ENCODE measurements at regions not wholly inside any gene's neighbourhood (a gene's known extent, or its start where the extent isn't known, plus 50 kb on each side); places are given as distances from the start of the nearest gene placed in this dataset.

- Histone ChIP-seq H2AFZ (ENCODE audit: low read depth, low read length) (no peak overlapping the region), H3K27me3 (ENCODE audit: control insufficient read depth in 2 of 2, insufficient read depth in 2 of 2, low read length in 2 of 2) (no peaks in the 10 kb centered on the region), H3K9me1 (replicated peaks; ENCODE audit: control insufficient read depth, extremely low read depth, insufficient read depth, low read length) (no peaks in the 10 kb centered on the region), H3K36me3 (ENCODE audit: control insufficient read depth in 2 of 2, extremely low read depth in 1 of 2, insufficient read depth in 2 of 2, low read length in 2 of 2) (no peaks in the 10 kb centered on the region), H3K9me3 (replicated peaks; ENCODE audit: control insufficient read depth, insufficient read depth, low read length) (peaks cover 6% of the 10 kb centered on the region), H3K79me2 (ENCODE audit: control insufficient read depth, insufficient read depth, low read length) (no peaks in the 10 kb centered on the region), H3K4me2 (ENCODE audit: insufficient read depth, low read length) (no peak overlapping the region), H4K20me1 (replicated peaks; ENCODE audit: control insufficient read depth, extremely low read depth, insufficient read depth, low read length) (no peaks in the 10 kb centered on the region), H3K4me3 (replicated peaks in 1 of 3; ENCODE audit: insufficient read depth in 1 of 3, low read depth in 1 of 3, low read length in 3 of 3) (no peak overlapping the region), H3K9ac (replicated peaks; ENCODE audit: extremely low read depth, insufficient read depth, low read length) (no peak overlapping the region), H3K27ac (ENCODE audit: insufficient read depth, low read depth, low read length) (no peak overlapping the region), H3K4me1 (ENCODE audit: control insufficient read depth, extremely low read depth, insufficient read depth, low read length) (no peaks in the 10 kb centered on the region)
- FAIRE-seq (no peak), DNase-seq (ENCODE audit: low read depth, low spot score) (no peak)
- TF ChIP-seq JUN (IDR thresholded peaks at IDR 0.05; ENCODE audit: borderline replicate concordance, insufficient read depth, insufficient read length, low read depth) (no peak), EZH2 (IDR thresholded peaks at IDR 0.05; ENCODE audit: borderline replicate concordance, low read depth, low read length, severe bottlenecking) (no peak), POLR2A (IDR thresholded peaks at IDR 0.05; ENCODE audit: low read depth, low read length) (no peak), MAX (IDR thresholded peaks at IDR 0.05; ENCODE audit: insufficient read depth, insufficient read length) (no peak), CTCF (IDR thresholded peaks at IDR 0.05; ENCODE audit: extremely low read depth in 1 of 2, insufficient read depth in 1 of 2, low read depth in 1 of 2, low read length in 2 of 2) (no peak), POLR2AphosphoS5 (IDR thresholded peaks at IDR 0.05; ENCODE audit: insufficient read depth, low read depth, low read length) (no peak), MYC (IDR thresholded peaks at IDR 0.05; ENCODE audit: low read depth, low read length) (no peak), GATA2 (IDR thresholded peaks at IDR 0.05; ENCODE audit: insufficient read depth, insufficient read length, low read depth, low read length) (no peak), FOS (IDR thresholded peaks at IDR 0.05; ENCODE audit: borderline replicate concordance, insufficient read depth, low read length) (no peak)
- dilution Hi-C loops (cut with MboI; ENCODE audit: extremely low pct_ligation_motif_present, low sequenced_read_pairs): no loop called here
- POLR2A ChIA-PET: no interaction called here
- no TSS peak for BruUV-seq (replicated peaks)
- CTCF ChIA-PET: no interaction called here
- intact Hi-C loops (cut with micrococcal nuclease): no loop called here
These were observed 574.6 kb downstream of the AACS start for GRCh38 chr12:125639826-125640225.

All from endothelial cell of umbilical vein (primary cell).